ENCODE measurements at regions not wholly inside any gene's neighbourhood (a gene's known extent, or its start where the extent isn't known, plus 50 kb on each side); places are given as distances from the start of the nearest gene placed in this dataset.

GRCh38 chr9:16996901-16997491, 126.5 kb upstream of the BNC2 start:
- DNase-seq (ENCODE audit: low read depth, low spot score): no peak
- H3K9me3 ChIP-seq (ENCODE audit: control insufficient read depth, low read depth, low read length): peaks cover 3% of the 10 kb centered on the region
- no peak overlapping the region for H3K9ac ChIP-seq (ENCODE audit: control insufficient read depth, extremely low read depth, insufficient read depth, low read length)
- dilution Hi-C loops (cut with MboI; ENCODE audit: extremely low pct_ligation_motif_present, low sequenced_read_pairs): no loop called here
- H3K4me1 ChIP-seq (ENCODE audit: control insufficient read depth, extremely low read depth, insufficient read depth, low read length): peaks cover 3% of the 10 kb centered on the region
- no peak overlapping the region for H3K4me2 ChIP-seq (ENCODE audit: control insufficient read depth, extremely low read depth, insufficient read depth, low read depth, low read length)
- no peak overlapping the region for H3K27ac ChIP-seq (ENCODE audit: control insufficient read depth, insufficient read depth, low read length)
- no peak overlapping the region for H2AFZ ChIP-seq (ENCODE audit: control insufficient read depth, low read length)
- H3K4me3 ChIP-seq (ENCODE audit: control insufficient read depth in 2 of 3, extremely low read depth in 1 of 3, insufficient read depth in 2 of 3, low read depth in 1 of 3, low read length in 3 of 3): no peak overlapping the region
- H4K20me1 ChIP-seq (ENCODE audit: control insufficient read depth, extremely low read depth, insufficient read depth, low read length): no peaks in the 10 kb centered on the region
- no peaks in the 10 kb centered on the region for H3K27me3 ChIP-seq (ENCODE audit: control insufficient read depth, extremely low read depth, insufficient read depth, low read length)
- H3K9me1 ChIP-seq (ENCODE audit: control insufficient read depth, extremely low read depth, insufficient read depth, low read length): no peaks in the 10 kb centered on the region
- FAIRE-seq: no peak
- H3K79me2 ChIP-seq (ENCODE audit: control insufficient read depth, insufficient read depth, low read length): no peaks in the 10 kb centered on the region
- H3K36me3 ChIP-seq (ENCODE audit: control insufficient read depth in 2 of 2, extremely low read depth in 1 of 2, insufficient read depth in 2 of 2, low read length in 2 of 2): no peaks in the 10 kb centered on the region
- TF ChIP-seq EZH2 (IDR thresholded peaks at IDR 0.05; ENCODE audit: low read length): no peak
- TF ChIP-seq, protein P1, sequence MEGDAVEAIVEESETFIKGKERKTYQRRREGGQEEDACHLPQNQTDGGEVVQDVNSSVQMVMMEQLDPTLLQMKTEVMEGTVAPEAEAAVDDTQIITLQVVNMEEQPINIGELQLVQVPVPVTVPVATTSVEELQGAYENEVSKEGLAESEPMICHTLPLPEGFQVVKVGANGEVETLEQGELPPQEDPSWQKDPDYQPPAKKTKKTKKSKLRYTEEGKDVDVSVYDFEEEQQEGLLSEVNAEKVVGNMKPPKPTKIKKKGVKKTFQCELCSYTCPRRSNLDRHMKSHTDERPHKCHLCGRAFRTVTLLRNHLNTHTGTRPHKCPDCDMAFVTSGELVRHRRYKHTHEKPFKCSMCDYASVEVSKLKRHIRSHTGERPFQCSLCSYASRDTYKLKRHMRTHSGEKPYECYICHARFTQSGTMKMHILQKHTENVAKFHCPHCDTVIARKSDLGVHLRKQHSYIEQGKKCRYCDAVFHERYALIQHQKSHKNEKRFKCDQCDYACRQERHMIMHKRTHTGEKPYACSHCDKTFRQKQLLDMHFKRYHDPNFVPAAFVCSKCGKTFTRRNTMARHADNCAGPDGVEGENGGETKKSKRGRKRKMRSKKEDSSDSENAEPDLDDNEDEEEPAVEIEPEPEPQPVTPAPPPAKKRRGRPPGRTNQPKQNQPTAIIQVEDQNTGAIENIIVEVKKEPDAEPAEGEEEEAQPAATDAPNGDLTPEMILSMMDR (optimal IDR thresholded peaks at IDR 0.05 in 1 of 3, IDR thresholded peaks at IDR 0.05 in 1 of 3, conservative IDR thresholded peaks at IDR 0.05 in 1 of 3; ENCODE audit: extremely low read depth in 1 of 3, insufficient read depth in 2 of 3, low read length in 3 of 3): no peak

- Histone ChIP-seq H3K9me1 (ENCODE audit: control insufficient read depth, extremely low read depth, insufficient read depth, low read length) (no peaks in the 10 kb centered on the region), H3K9me3 (ENCODE audit: control insufficient read depth, low read depth, low read length) (no peaks in the 10 kb centered on the region), H4K20me1 (ENCODE audit: control insufficient read depth, extremely low read depth, insufficient read depth, low read length) (no peaks in the 10 kb centered on the region), H3K27ac (ENCODE audit: control insufficient read depth, insufficient read depth, low read length) (no peak overlapping the region), H3K36me3 (ENCODE audit: control insufficient read depth in 2 of 2, extremely low read depth in 1 of 2, insufficient read depth in 2 of 2, low read length in 2 of 2) (no peaks in the 10 kb centered on the region), H3K4me2 (ENCODE audit: control insufficient read depth, extremely low read depth, insufficient read depth, low read depth, low read length) (no peak overlapping the region), H3K9ac (ENCODE audit: control insufficient read depth, extremely low read depth, insufficient read depth, low read length) (no peak overlapping the region), H3K79me2 (ENCODE audit: control insufficient read depth, insufficient read depth, low read length) (no peaks in the 10 kb centered on the region), H2AFZ (ENCODE audit: control insufficient read depth, low read length) (no peak overlapping the region), H3K4me1 (ENCODE audit: control insufficient read depth, extremely low read depth, insufficient read depth, low read length) (peaks cover 7% of the 10 kb centered on the region), H3K4me3 (ENCODE audit: control insufficient read depth in 2 of 3, extremely low read depth in 1 of 3, insufficient read depth in 2 of 3, low read depth in 1 of 3, low read length in 3 of 3) (no peak overlapping the region), H3K27me3 (ENCODE audit: control insufficient read depth, extremely low read depth, insufficient read depth, low read length) (no peaks in the 10 kb centered on the region)
- FAIRE-seq (no peak), DNase-seq (ENCODE audit: low read depth, low spot score) (no peak)
- TF ChIP-seq EZH2 (IDR thresholded peaks at IDR 0.05; ENCODE audit: low read length): no peak
- TF ChIP-seq, protein P1 (optimal IDR thresholded peaks at IDR 0.05 in 1 of 3, IDR thresholded peaks at IDR 0.05 in 1 of 3, conservative IDR thresholded peaks at IDR 0.05 in 1 of 3; ENCODE audit: extremely low read depth in 1 of 3, insufficient read depth in 2 of 3, low read length in 3 of 3): no peak
- dilution Hi-C loops (cut with MboI; ENCODE audit: extremely low pct_ligation_motif_present, low sequenced_read_pairs): no loop called here
Measured at GRCh38 chr9:16992138-16992537, 121.7 kb upstream of the BNC2 start.

All from keratinocyte (primary cell).